ENCODE measurements at regions not wholly inside any gene's neighbourhood (a gene's known extent, or its start where the extent isn't known, plus 50 kb on each side); places are given as distances from the start of the nearest gene placed in this dataset.
A peak's percentile ranks its signal among the peaks of the same experiment; 100 is the strongest.
"Not testable (repeated sequence)": the region's sequence is repeated elsewhere in the genome, so short reads cannot be mapped to it uniquely, and the experiment has no call there.

GRCh38 chr3:193040836-193041672 lies 123.4 kb upstream of the MB21D2 start:
- peak in 1 of 2 donors; percentile 49 for ATAC-seq
- DNase-seq: no peak
- intact Hi-C loops (cut with DNase I): loop anchor here (2.0 to 5.0 kb wide), 2 partner anchors 224 kb away; no protein-coding TSS in a partner anchor

- ATAC-seq (no peak), DNase-seq (no peak)
- intact Hi-C loops (cut with DNase I): no loop called here
These were observed 128.7 kb upstream of the MB21D2 start for GRCh38 chr3:193046371-193046770.

GRCh38 chr3:193047461-193047860 lies 129.8 kb upstream of the MB21D2 start:
- intact Hi-C loops (cut with DNase I); ATAC-seq; DNase-seq: not testable (repeated sequence)

- no peak for DNase-seq
- ATAC-seq: no peak
- intact Hi-C loops (cut with DNase I): no loop called here
These were observed 130.5 kb upstream of the MB21D2 start for GRCh38 chr3:193048127-193048526.

GRCh38 chr3:193049935-193050334 lies 132.3 kb upstream of the MB21D2 start:
- ATAC-seq: no peak
- no peak for DNase-seq
- intact Hi-C loops (cut with DNase I): no loop called here

- ATAC-seq (no peak), DNase-seq (no peak)
- intact Hi-C loops (cut with DNase I): no loop called here
These were observed 133.7 kb upstream of the MB21D2 start for GRCh38 chr3:193051314-193051713.

- DNase-seq (no peak), ATAC-seq (peak; percentile 58 to 83)
- intact Hi-C loops (cut with DNase I): no loop called here
These were observed 134.8 kb upstream of the MB21D2 start for GRCh38 chr3:193052354-193053045.

- no peak for ATAC-seq
- intact Hi-C loops (cut with DNase I): no loop called here
These were observed 135.4 kb upstream of the MB21D2 start for GRCh38 chr3:193053046-193053435.

GRCh38 chr3:193055352-193055751 lies 137.7 kb upstream of the MB21D2 start:
- ATAC-seq (no peak), DNase-seq (no peak)
- intact Hi-C loops (cut with DNase I): no loop called here

More at GRCh38 chr3:193053046-193053435, 135.4 kb upstream of the MB21D2 start:
- no peak for DNase-seq

- no peak for DNase-seq
- ATAC-seq: no peak
- intact Hi-C loops (cut with DNase I): no loop called here
These were observed 140.0 kb upstream of the MB21D2 start for GRCh38 chr3:193057616-193058015.

GRCh38 chr3:193060748-193061546 lies 143.3 kb upstream of the MB21D2 start:
- no peak for ATAC-seq
- intact Hi-C loops (cut with DNase I): no loop called here
- no peak for DNase-seq

GRCh38 chr3:193068365-193068764 lies 150.7 kb upstream of the MB21D2 start:
- no peak for ATAC-seq
- intact Hi-C loops (cut with DNase I): no loop called here
- DNase-seq: no peak

GRCh38 chr3:193069732-193070131 lies 152.1 kb upstream of the MB21D2 start:
- intact Hi-C loops (cut with DNase I); ATAC-seq; DNase-seq: not testable (repeated sequence)

GRCh38 chr3:193078996-193079753 lies 161.5 kb upstream of the MB21D2 start:
- DNase-seq: no peak
- intact Hi-C loops (cut with DNase I): no loop called here

GRCh38 chr3:193080821-193081365 lies 160.1 kb upstream of the PLAAT1 start:
- no peak for ATAC-seq
- intact Hi-C loops (cut with DNase I): no loop called here
- no peak for DNase-seq

More at GRCh38 chr3:193078996-193079753, 161.5 kb upstream of the MB21D2 start:
- no peak for ATAC-seq

GRCh38 chr3:193085655-193086054 lies 155.4 kb upstream of the PLAAT1 start:
- DNase-seq: no peak
- intact Hi-C loops (cut with DNase I): no loop called here
- no peak for ATAC-seq

GRCh38 chr3:193086681-193087080 lies 154.3 kb upstream of the PLAAT1 start:
- intact Hi-C loops (cut with DNase I): no loop called here
- no peak for DNase-seq
- no peak for ATAC-seq

- ATAC-seq: no peak
- intact Hi-C loops (cut with DNase I): no loop called here
- no peak for DNase-seq
These were observed 153.7 kb upstream of the PLAAT1 start for GRCh38 chr3:193087336-193087735.

GRCh38 chr3:193095366-193095765 lies 145.7 kb upstream of the PLAAT1 start:
- ATAC-seq (no peak), DNase-seq (no peak)
- intact Hi-C loops (cut with DNase I): no loop called here
